Esophagus mucosa (tissue), 1 donor: ENCODE measurements at regions not wholly inside any gene's neighbourhood (a gene's known extent, or its start where the extent isn't known, plus 50 kb on each side); places are given as distances from the start of the nearest gene placed in this dataset.
"Not testable (repeated sequence)": the region's sequence is repeated elsewhere in the genome, so short reads cannot be mapped to it uniquely, and the experiment has no call there.

Experiments
- ATAC-seq: fragments of 200-7000 bp; cut with Tn5 transposase; one replicate; pipeline ENCODE4 v1.9.1; 2020
- donor health status: DM: yes; HTN: yes; CAD: no.

DNA sequence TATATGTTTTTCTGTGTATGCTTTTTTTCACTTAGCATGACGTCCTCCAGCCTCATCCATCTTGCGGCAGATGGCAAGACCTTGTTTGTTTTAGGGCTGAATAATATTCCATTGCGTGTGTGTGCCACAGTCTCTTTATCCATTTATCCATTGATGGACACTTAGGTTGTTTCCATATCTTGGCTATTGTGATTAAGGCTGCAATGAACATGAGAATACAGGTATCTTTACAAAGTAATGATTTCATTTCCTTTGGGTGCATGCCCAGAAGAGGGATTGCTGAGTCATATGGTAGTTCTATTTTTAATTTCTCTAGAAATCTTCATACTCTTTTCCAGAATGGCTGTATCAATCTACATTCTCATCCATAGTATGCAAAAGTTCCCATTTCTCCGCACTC, 85.3 kb upstream of the ADCY2 start:
- not testable (repeated sequence) for ATAC-seq

DNA sequence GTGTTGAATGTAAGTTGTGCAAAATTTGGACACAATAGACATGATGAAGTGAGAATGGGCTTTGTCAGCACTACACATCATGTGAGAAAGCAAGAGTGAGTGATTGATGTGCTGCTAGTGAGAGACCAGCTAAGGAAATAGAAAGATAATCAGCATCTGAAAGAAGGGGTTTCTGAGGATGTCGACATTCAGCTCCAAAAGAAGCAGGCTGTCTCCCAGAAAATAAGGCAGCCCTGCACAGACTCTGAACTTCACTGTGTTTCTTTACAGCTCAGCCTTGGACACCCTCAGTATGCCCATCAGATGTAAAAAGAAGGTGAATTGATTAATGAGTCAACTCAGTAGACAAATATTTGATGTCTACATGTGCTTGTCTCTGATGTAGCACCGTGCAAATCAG, 80.8 kb upstream of the ADCY2 start:
- ATAC-seq, result no peak

GRCh38 chr5:7317751-7318150, 78.2 kb upstream of the ADCY2 start:
- no peak for ATAC-seq

DNA sequence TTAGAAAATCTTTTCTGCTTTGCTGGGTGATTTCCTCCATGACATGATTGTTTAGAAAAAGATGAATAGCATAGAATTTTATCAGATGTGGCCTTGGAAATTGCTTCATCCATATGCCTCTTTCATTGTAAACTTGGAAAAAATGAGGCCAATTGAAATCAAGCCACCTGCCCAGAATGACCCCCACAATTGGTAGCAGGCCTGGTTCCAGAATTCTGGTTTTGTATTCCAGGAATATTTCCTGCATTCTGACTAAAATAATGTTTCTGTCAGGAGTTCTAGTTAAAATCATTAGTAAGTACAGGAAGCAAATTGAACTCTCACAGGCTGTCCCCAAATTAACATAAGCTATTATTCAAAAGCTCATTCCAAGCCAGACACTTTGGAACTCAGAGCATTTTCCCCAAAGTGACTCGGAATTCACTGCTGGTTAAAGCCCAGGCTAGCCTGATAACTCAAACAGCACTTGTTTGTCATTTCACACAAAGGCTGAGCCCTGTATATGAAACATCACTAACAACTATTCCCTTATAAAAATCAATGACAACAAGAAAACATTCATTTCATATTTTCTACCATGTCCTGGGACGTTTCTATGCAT, 75.1 kb upstream of the ADCY2 start:
- ATAC-seq, result no peak

DNA sequence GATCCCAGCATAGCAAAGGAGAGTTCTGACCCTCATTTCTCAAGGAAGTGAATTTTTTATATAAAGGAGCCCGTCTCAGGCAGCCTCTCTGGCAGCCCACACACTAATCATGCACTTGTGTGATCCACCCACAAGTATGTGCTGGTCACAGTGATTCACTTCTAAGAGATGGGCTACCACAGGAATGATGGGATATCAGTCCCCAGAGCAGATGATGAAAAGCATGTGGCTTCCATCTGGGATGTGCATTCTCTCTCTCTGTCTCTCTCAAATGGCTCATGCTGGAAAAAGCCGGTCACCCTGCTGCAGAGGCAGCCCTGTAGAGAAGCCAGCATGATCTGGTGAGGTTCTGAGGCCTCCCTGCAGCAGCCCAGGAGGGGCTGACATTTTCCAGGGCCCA, 74.2 kb upstream of the ADCY2 start:
- no peak for ATAC-seq

DNA sequence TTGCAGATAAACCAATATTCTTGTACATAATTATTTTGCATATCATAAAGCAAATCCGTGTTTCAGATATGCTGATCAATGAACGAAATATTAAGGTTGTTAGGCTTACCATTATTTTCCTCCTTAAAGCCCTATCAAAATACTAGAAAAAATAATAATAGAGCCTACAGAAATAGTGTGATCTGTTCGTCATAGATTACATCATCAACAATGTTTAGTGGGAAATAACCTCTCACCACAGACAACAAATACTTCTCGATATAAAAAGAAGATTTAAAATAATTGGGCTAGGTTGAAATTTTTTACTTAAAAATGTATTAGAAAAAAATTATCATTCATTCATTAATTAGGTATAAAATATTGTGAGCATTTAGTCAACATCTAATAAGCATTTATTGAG, 71.0 kb upstream of the ADCY2 start:
- no peak for ATAC-seq

DNA sequence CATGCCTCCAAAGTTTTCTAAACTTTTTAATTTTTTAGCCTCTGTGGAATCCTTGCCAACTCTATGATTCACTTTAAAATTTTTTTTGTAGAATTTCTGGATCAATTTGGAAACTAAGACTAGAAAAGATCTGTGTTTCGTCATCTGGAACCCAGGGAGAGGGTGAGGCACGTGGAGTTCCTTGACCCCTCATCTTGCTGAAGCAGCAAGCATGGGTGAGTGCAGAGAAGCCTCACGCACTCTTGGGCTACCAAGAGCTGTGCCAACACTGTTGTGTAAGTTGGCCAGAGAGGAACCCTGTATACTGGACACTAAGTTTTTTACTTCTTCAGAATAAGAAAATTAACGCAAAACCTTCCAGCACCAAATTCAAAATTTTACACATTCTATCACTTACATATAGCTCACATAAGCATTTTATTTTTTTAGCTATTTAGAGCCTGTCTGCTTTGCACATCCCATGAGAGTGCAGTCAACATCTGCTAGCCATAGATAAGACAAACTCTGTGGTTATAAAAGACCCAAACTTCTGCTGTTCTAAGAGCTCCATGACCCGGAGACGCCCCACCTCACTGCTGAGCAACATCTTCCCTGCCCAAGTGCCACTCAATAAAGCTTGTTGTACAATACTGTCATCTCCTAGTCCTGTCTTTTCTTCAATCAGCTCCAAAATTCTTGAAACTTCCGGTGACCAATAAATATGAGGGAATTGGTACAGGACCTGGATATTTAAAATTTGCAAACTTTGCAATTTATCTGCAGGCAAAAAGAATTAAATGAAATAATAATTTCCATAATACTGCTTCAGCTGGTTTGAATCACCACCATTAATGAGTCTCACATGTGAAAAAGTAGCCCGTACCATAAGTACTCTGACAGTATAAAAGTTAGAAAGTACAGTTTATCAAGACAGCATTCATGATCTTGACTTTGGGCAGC, 69.7 kb upstream of the ADCY2 start:
- no peak for ATAC-seq

DNA sequence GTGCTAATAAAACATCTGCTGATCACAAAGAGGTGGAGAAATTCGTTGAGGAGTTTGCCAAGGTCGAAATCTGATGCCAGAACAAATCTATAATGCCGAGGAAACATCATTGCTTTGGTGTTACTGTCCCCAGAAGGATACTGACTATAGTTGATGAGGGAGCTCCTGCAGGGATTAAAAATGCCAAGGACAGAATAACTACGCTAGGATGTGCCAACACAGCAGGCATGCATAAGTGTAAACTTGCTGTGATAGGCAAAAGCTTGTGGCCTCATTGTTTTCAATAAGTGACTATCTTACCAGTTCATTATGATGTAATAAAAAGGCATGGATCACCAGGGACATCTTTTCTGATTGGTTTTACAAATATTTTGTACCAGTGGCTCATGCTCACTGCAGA, 66.8 kb upstream of the ADCY2 start:
- ATAC-seq, result no peak

- no peak for ATAC-seq
Measured at GRCh38 chr5:7329712-7330111, 66.2 kb upstream of the ADCY2 start.

DNA sequence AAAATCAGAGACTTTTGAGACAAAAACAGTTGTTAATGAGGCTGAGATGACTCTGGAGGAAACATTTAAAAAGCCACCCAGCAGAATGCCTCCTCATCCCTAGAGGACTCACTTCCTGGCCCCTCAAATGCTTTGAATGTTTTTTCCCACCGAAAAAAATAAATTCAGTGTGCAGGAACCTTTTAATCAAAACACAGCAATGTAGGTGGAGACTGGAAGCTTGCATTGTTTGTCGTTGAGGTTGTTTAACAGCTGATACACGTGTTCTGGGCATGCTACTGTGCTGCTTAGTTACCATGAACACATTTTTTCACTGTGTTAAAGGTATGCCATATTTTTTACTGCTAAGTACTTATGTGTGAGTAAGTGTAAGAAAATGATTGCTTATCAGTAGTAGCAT, 65.7 kb upstream of the ADCY2 start:
- ATAC-seq, result no peak

DNA sequence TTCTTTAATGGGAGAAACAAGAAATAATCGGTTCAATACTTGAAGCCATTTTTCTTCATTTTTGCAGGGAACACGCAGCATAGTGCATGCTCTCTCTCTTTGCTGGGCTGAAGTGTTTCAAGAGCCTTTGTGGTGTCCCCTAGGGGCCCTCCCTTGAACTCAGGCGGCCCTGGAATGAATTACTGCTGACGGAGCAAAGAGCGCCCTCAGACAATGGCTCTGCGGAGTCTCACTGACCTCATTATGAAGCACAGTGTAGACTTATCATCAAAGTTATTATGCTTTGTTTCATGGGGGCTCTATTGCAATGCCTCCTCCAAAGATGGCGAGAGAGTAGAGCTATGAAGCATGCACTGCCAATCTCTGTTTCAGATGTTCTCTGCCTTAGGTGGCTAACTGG, 64.8 kb upstream of the ADCY2 start:
- ATAC-seq, result no peak
